22Rv1 (cell line): ENCODE measurements at regions not wholly inside any gene's neighbourhood (a gene's known extent, or its start where the extent isn't known, plus 50 kb on each side); places are given as distances from the start of the nearest gene placed in this dataset.

Experiments
- H3K27ac ChIP-seq: fragments of 450-650 bp; 2 replicates; pipeline ENCODE4 v1.5.1; 2017
- ZFX ChIP-seq: fragments of 450-650 bp; IDR thresholded peaks from 2 replicates; pipeline ENCODE4 v1.6.1; 2017; ENCODE audit warnings: antibody characterized with exemption, borderline replicate concordance
- TF ChIP-seq, protein P1 (sequence below): fragments of 450-650 bp; IDR thresholded peaks from 2 replicates; pipeline ENCODE4 v1.5.1; 2017; ENCODE audit warnings: mild to moderate bottlenecking

DNA sequence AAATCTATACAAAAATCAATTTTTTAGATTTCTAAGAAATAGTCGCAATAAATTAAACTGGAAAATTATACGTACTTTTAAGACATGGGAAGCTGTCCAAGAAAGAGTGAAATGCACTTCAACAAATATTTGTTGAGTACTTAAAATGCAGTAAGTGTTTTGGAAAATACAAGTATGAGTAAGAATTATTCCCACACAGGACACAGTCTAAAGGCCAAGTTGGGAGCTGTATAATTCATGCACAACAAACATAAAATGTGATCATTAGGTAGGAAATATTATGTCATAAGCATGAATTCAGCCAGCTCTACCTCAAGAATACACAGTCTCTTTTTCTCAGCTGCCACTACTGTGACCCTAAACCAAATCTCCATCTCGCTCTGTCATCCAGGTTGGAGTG lies 267.6 kb downstream of the CNTN3 start:
- no peak overlapping the region for H3K27ac ChIP-seq
- TF ChIP-seq, protein P1, sequence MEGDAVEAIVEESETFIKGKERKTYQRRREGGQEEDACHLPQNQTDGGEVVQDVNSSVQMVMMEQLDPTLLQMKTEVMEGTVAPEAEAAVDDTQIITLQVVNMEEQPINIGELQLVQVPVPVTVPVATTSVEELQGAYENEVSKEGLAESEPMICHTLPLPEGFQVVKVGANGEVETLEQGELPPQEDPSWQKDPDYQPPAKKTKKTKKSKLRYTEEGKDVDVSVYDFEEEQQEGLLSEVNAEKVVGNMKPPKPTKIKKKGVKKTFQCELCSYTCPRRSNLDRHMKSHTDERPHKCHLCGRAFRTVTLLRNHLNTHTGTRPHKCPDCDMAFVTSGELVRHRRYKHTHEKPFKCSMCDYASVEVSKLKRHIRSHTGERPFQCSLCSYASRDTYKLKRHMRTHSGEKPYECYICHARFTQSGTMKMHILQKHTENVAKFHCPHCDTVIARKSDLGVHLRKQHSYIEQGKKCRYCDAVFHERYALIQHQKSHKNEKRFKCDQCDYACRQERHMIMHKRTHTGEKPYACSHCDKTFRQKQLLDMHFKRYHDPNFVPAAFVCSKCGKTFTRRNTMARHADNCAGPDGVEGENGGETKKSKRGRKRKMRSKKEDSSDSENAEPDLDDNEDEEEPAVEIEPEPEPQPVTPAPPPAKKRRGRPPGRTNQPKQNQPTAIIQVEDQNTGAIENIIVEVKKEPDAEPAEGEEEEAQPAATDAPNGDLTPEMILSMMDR: no peak
- no peak for TF ChIP-seq ZFX

DNA sequence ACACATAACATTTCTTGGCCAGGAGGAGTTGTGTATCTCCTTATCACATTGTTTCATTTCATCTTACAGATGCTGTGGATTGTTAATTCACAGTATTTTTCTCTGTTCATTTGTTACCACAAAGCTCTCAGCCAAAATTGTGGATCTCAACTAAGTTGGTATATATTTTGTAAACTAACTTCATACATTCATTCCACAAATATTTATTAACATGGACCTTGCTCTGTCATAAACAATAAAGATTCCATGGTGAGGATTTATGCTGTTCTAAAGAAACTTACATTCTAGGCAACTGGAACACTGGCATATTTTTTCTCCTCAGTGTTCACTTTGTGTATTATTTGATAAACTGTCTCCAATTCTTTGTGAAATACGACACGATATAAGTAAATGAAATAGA lies 268.8 kb downstream of the CNTN3 start:
- no peak overlapping the region for H3K27ac ChIP-seq
- TF ChIP-seq, protein P1: no peak
- no peak for TF ChIP-seq ZFX

DNA sequence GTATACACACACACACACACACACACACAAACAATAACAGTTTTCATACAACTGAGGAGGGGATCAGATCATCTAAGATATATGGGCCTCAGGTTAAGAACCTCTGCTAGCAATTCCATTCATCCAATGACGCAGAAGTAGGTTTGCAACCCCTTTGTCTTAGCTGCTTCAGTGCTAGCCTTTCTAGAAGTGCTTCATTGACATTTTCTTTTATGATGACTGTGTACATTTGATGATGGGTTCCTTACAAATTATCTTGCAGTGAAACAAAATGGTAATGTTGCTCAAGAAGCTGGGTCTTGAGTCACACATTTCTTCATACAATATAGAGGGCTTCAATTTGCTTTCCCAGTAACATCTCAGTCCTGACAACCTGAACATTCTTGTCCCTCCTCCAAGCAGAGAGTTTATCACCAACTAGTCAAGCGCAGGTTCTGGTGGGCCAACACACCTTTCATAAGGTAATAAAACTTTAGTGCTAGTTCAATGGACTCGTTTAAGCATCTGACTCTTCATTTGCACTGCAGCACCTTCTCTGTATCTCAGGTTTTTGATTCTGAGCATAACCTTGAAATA lies 269.5 kb downstream of the CNTN3 start:
- TF ChIP-seq ZFX: no peak
- TF ChIP-seq, protein P1: no peak

DNA sequence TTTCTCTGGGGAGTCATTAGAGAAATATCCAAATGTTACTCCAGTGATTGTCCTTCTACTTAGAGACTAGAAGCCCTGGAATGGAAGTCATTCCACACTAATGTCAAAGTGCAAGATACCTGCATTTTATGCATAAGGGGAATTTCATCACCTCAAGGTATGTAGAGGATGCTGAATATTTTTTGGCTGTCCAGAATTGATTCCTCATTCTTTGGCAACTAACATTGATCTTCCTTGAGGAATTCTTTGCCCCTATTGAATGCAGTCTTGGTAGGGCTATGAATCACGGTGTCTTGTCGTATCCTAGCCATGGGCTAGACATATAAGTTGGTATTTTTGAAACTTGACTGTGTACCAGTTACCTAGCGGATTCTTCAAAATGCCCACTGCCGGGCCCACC lies 271.1 kb downstream of the CNTN3 start:
- no peak for TF ChIP-seq ZFX
- TF ChIP-seq, protein P1: no peak

More for the DNA sequence above, 269.5 kb downstream of the CNTN3 start:
- no peak overlapping the region for H3K27ac ChIP-seq

DNA sequence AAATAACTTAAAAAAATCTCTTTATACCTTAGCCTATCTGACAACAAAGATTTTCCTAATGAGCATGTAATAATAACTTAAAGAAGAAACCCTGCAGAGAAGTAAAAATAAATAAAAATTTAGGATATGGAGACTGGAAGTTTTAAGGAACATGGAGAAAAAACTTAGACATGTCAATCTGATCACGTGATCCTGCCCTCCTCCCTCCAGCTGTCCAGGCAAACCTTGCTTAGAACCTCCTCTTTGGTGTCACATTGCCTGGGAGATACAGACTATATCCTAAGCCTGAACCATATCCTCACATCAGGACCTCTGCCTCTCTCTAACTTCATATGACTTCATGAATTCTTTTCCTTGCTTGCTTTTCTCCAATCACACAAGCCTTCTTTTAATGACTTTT lies 275.5 kb downstream of the CNTN3 start:
- H3K27ac ChIP-seq: no peak overlapping the region
- TF ChIP-seq, protein P1: no peak
- no peak for TF ChIP-seq ZFX

More for the DNA sequence above, 271.1 kb downstream of the CNTN3 start:
- no peak overlapping the region for H3K27ac ChIP-seq

DNA sequence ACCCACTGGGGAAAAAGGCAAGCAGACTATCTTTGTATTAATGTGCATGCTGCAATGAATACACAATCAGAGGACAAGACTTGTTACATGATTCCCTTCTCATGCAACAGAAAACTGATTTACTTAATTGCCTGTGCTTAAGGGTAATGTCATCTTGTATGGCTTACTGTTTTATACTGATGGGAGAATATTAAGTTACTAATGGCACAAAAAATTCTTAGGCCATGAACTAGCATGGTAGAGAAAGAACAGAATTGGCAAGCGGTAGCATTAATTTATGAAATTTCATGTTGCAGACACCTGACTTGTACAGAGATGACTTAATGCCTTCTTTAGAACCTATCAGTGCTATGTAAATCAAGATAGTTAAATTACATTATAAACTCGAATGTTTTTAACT lies 282.3 kb downstream of the CNTN3 start:
- H3K27ac ChIP-seq: no peak overlapping the region
- TF ChIP-seq, protein P1: no peak
- no peak for TF ChIP-seq ZFX

DNA sequence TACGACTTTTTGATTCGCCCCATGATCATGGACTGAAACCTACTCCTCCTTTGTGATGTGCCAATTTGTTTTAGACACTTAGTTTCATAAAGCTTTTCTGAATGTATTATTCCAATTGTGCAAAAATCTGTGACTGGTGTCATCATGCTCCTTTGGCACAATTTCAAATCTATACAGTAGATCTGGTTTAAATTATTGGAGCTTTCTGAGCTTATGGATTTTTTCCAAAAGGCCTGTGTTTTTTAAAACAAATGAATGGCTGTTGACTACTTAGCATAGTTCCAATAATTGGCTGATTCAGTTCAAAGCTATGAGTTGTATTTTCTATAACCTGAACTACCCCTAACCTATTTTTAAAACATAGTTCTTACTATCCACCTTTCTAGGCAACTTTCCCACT lies 282.7 kb downstream of the CNTN3 start:
- TF ChIP-seq, protein P1: no peak
- TF ChIP-seq ZFX: no peak
- H3K27ac ChIP-seq: no peak overlapping the region
